DMS153 treated with DMSO at 0.1 percent for 48 hours (cell line): ENCODE measurements at regions not wholly inside any gene's neighbourhood (a gene's known extent, or its start where the extent isn't known, plus 50 kb on each side); places are given as distances from the start of the nearest gene placed in this dataset.
"Not testable (repeated sequence)": the region's sequence is repeated elsewhere in the genome, so short reads cannot be mapped to it uniquely, and the experiment has no call there.

ENCODE experiments used
- DNase-seq: peaks from one replicate; lab custom pipeline; 2025; ENCODE audit not compliant: unreplicated experiment; lab: John Stamatoyannopoulos, UW

- no peak for DNase-seq
Observed at GRCh38 chr10:108578258-108578657, 1345.1 kb downstream of the XPNPEP1 start.

DNA sequence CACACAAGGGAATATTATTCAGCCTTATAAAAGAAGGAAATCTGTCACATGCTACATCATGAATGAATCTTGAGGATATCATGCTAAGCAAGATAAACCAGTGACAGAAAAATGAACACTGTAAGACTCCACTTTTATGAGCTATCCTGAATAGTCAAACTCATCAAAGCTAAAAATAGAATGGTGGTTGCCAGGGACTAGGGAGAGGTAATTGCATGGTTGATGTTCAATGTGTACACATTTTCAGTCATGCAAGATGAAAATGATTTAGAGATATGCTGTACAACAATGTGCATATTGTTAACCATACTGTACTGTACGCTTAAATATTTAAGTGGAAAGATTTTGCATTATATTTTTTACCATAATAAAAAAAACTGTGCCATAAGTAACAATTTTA is 1349.1 kb downstream of the XPNPEP1 start:
- DNase-seq, result no peak

- DNase-seq, result no peak
Observed at GRCh38 chr10:108568824-108569223, 1354.5 kb downstream of the XPNPEP1 start.

- no peak for DNase-seq
Observed at GRCh38 chr10:108567899-108568752, 1355.2 kb downstream of the XPNPEP1 start.

- no peak for DNase-seq
Observed at GRCh38 chr10:108566316-108567107, 1356.8 kb downstream of the XPNPEP1 start.

GRCh38 chr10:108562105-108562504 is 1361.2 kb downstream of the XPNPEP1 start:
- DNase-seq, result no peak

- no peak for DNase-seq
Observed at GRCh38 chr10:108561649-108562048, 1361.7 kb downstream of the XPNPEP1 start.

DNA sequence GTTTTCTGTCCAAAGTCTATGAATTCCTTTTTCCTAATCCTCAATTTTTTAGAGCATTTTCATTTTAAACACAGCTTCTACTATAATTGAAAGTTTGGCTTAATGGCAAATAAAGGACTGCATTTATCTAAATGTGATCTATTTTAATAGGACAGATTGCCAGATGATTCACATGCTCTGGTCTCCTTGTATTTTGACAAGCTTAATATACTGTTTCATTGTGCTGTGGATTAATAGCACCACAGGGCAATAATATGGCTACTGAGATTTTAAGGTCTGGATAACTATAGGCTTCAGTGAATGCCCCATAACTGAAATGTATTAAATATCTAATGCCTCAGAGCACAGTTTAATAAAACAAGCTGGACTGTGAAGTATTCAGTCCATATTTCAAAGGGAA is 1362.8 kb downstream of the XPNPEP1 start:
- DNase-seq, result no peak

GRCh38 chr10:108556186-108556585 is 1367.1 kb downstream of the XPNPEP1 start:
- no peak for DNase-seq

GRCh38 chr10:108545921-108546320 is 1377.4 kb downstream of the XPNPEP1 start:
- no peak for DNase-seq

- DNase-seq, result no peak
Observed at GRCh38 chr10:108544500-108545120, 1378.7 kb downstream of the XPNPEP1 start.

- not testable (repeated sequence) for DNase-seq
Observed at GRCh38 chr10:108533551-108533950, 1369.0 kb upstream of the SORCS1 start.

GRCh38 chr10:108523016-108523800 is 1358.7 kb upstream of the SORCS1 start:
- DNase-seq, result no peak

DNA sequence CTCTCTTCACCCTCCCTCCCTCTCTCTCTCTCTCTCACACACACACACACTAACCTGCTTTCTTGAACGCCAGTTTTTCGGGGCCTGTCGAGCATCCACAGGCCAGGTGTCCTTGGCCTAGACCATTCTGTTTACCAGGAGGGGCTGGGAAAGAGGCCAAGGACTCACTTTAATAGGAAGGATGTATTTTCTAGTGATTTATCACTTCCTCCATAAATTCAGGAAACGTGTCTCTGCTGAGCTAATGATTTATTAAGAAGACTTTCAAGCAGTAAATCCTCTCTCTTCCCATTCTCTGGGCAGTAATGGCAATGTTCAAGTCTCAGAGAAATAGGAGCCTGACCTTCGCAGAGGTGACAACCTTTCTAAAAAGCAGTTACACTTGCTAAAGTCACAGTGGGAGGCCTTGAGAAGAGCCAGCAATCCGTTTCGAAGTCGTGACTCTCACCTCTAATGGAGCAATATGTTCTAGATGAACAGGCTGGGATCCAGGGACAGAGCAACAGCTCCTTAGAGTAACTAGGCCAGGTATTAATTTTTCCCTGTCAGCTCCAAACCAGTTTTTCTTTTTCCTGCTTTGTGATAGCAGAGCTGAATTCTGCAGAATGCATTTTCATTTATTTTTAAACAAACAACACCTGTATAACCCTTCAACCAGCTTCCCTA is 1357.5 kb upstream of the SORCS1 start:
- DNase-seq, result no peak

DNA sequence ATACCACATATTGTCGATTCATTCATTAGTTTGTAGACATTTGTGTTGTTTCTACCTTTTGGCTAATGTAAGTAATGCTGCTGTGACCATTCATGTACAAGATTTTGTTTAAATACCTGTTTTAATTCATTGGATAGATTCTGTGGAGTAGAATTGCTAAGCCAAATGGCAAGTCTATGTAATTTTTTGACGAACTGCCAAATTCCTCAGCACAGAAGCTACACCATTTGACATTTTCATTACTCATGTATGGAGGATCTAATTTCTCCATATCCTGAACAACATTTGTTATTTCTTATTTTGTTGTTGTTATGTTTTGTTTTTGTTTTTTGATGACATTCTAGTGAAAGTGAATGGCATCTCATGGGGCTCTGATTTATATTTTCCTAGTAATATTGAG is 1351.3 kb upstream of the SORCS1 start:
- no peak for DNase-seq

DNA sequence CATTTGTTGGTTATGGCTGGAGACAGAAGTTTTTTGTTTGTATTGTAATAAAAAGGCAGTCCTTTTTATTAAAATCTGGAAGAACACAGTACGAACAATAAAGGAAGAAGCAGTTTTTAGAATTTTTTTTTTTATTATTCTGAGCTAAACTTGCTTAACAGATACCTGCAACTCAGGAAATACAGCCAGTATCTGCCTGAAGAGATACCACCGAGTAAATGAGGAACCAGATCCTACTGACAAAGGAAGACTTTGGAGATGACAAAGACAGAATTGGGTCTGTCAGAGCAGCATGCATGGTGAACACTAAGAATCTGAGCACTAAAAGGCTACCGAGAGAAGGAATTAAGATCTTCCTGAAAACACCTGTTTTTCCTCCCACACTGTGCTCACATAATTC is 1335.9 kb upstream of the SORCS1 start:
- DNase-seq, result no peak

GRCh38 chr10:108496106-108496505 is 1331.6 kb upstream of the SORCS1 start:
- DNase-seq, result no peak

DNA sequence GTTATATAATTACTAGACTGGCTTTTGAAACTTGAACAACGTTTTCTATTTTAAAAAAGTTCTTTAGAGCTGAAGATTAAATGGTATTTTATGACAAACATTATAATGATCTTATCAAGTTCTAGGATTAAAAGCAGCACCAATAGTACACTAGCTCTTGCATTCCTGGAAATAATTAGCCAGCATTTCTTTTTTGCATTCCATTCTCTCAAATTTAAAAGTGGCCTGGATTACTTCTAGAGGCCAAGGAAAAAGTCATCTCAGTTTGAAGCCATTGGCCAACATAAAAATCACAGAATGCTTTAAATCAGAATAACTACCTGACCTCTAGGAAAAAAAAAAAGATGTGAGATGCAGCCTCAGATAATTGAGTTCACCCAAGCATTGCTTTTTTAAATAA is 1326.4 kb upstream of the SORCS1 start:
- DNase-seq, result no peak

DNA sequence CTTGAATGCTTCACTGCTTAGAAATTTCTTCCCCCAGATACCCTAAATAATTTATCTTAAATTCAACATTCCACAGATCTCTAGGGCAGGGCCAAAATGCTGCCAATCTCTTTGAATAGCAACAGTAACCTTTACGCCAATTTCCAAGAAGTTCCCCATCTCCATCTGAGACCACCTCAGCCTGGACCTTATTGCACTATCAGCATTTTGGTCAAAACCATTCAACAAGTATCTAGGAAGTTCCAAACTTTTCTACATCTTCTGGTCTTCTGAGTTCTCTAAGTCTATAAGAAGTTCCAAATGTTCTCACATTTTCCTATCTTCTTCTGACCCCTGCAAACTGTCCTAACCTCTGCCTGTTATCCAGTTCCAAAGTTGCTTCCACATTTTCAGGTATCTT is 1306.9 kb upstream of the SORCS1 start:
- DNase-seq, result no peak

DNA sequence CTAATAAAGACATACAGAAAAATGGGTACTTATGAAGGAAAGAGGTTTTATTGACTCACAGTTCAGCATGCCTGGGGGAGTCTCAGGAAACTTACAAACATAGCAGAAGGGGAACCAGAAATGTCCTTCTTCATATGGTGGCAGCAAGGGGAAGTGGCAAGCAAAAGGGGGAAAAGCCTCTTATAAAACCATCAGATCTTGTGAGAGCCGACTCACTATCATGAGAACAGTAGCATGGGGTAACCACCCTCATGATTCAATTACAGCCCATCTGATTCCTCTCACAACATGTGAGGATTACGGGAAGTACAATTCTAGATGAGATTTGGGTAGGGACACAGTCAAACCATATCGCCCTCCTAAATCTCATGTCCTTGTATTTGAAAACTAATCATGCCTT is 1305.4 kb upstream of the SORCS1 start:
- DNase-seq, result no peak
